Vagina (tissue), 2 donors: ENCODE measurements at regions not wholly inside any gene's neighbourhood (a gene's known extent, or its start where the extent isn't known, plus 50 kb on each side); places are given as distances from the start of the nearest gene placed in this dataset.
"Not testable (repeated sequence)": the region's sequence is repeated elsewhere in the genome, so short reads cannot be mapped to it uniquely, and the experiment has no call there.

Experiments
- DNase-seq, 2 donors: peaks; one replicate each; pipeline ENCODE4 v3.0.0-alpha.2; 2017; ENCODE audit errors: extremely low spot score in 2 of 2
- H3K27ac ChIP-seq: fragments of 200-600 bp; sonication (generic); one replicate; pipeline ENCODE4 v1.5.1; 2019
- H3K27me3 ChIP-seq: fragments of 200-600 bp; sonication (generic); one replicate; pipeline ENCODE4 v1.5.1; 2019
- H3K36me3 ChIP-seq, 2 donors: fragments of 200-600 bp; sonication (generic); one replicate each; pipeline ENCODE4 v1.5.1; 2017 to 2019
- H3K4me1 ChIP-seq: fragments of 200-600 bp; sonication (generic); one replicate; pipeline ENCODE4 v1.5.1; 2019
- H3K4me3 ChIP-seq, 2 donors: fragments of 200-600 bp; sonication (generic); 1 replicate in 1 of 2; 2 replicates in 1 of 2; pipeline ENCODE4 v1.5.1; 2016 to 2019
- H3K9me3 ChIP-seq: fragments of 200-600 bp; sonication (generic); one replicate; pipeline ENCODE4 v1.5.1; 2019
- POLR2A ChIP-seq, 2 donors: fragments of 450-650 bp; IDR thresholded peaks; one replicate each; pipeline ENCODE4 v1.6.1; 2017; ENCODE audit warnings: antibody characterized with exemption in 2 of 2, mild to moderate bottlenecking in 2 of 2, moderate library complexity in 2 of 2
- POLR2AphosphoS5 ChIP-seq, 2 donors: sonication (generic); formaldehyde crosslinking; IDR thresholded peaks; one replicate each; pipeline ENCODE4 v1.9.0; 2017; ENCODE audit warnings: antibody characterized with exemption in 2 of 2, mild to moderate bottlenecking in 2 of 2, low read depth in 1 of 2; ENCODE audit not compliant: insufficient read depth in 1 of 2
- intact Hi-C: fragments of 100-400 bp; cut with DNase I; formaldehyde crosslinking; loops from one replicate; pipeline ENCODE4 v1.15.1; 2023
- TF ChIP-seq, protein P1 (sequence below), 3 experiments: fragments of 450-650 bp in 2 of 3; fragments of 200-600 bp in 1 of 3; sonication (generic) in 1 of 3; IDR thresholded peaks; one replicate each; pipeline ENCODE4 v1.5.1; 2017 to 2019; ENCODE audit warnings: antibody characterized with exemption in 3 of 3, mild to moderate bottlenecking in 2 of 3, moderate library complexity in 2 of 3

DNA sequence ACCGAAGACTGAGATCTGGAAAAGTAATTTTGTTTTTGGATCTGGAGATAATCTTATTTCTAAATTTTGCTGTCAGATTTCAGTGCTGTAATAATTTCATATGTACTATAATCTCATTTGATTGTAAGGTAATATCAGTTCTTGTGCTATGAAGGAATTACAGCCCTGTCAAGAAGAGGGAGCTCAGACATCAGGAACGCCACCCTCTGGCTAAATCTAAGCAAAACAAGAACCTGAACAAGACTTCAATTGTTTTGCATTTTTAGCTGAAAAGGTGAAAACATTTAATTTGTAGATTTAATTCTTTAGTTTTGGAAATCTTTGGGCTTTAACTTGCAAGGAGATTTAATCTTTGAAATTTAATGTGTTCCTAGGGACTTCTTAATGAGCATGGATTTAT is 525.4 kb upstream of the HS3ST1 start:
- H3K4me3 ChIP-seq: no peak overlapping the region
- H3K27ac ChIP-seq: no peak overlapping the region
- no peak for DNase-seq
- intact Hi-C loops: no loop called here
- no peaks in the 10 kb centered on the region for H3K27me3 ChIP-seq
- H3K9me3 ChIP-seq: no peaks in the 10 kb centered on the region
- TF ChIP-seq POLR2AphosphoS5 (IDR thresholded peaks at IDR 0.05; ENCODE audit: insufficient read depth in 1 of 2, low read depth in 1 of 2) (no peak), POLR2A (IDR thresholded peaks at IDR 0.05) (no peak)
- no peaks in the 10 kb centered on the region for H3K36me3 ChIP-seq
- no peaks in the 10 kb centered on the region for H3K4me1 ChIP-seq

DNA sequence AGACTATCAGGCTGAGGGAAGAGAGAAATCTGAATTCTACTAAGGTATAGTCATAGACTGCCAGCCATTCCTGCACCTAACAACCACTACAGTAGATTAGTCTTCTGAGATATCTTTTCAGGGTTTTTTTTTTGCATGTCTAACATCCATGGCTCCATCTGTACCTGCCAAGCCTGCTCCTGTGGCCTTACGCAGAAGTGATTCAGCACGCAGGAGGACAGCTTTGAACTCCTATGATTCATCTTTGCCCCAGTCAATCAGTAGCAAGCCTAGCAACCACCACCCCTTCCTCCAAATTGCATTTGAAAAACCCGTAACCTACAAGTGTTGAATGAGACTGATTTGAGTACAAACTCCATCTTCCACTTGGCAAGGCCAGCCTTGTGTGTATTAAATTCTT is 520.7 kb upstream of the HS3ST1 start:
- intact Hi-C loops: no loop called here
- no peak for DNase-seq
- TF ChIP-seq POLR2AphosphoS5 (IDR thresholded peaks at IDR 0.05; ENCODE audit: insufficient read depth in 1 of 2, low read depth in 1 of 2) (no peak), POLR2A (IDR thresholded peaks at IDR 0.05) (no peak)
- TF ChIP-seq, protein P1, sequence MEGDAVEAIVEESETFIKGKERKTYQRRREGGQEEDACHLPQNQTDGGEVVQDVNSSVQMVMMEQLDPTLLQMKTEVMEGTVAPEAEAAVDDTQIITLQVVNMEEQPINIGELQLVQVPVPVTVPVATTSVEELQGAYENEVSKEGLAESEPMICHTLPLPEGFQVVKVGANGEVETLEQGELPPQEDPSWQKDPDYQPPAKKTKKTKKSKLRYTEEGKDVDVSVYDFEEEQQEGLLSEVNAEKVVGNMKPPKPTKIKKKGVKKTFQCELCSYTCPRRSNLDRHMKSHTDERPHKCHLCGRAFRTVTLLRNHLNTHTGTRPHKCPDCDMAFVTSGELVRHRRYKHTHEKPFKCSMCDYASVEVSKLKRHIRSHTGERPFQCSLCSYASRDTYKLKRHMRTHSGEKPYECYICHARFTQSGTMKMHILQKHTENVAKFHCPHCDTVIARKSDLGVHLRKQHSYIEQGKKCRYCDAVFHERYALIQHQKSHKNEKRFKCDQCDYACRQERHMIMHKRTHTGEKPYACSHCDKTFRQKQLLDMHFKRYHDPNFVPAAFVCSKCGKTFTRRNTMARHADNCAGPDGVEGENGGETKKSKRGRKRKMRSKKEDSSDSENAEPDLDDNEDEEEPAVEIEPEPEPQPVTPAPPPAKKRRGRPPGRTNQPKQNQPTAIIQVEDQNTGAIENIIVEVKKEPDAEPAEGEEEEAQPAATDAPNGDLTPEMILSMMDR (IDR thresholded peaks at IDR 0.05): no peak

DNA sequence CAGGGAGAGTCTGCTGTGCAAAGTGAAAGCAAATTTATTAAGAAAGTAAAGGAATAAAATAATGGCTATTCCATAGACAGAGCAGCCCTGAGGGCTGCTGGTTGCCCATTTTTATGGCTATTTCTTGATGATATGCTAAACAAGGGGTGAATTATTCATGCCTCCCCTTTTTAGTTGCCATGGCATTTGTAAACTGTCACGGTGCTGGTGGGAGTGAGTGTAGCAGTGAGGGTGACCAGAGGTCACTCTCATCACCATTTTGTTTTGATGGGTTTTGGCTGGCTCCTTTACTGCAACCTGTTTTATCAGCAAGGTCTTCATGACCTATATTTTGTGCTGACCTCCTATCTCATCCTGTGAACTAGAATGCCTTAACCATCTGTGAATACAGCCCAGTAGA is 518.9 kb upstream of the HS3ST1 start:
- H3K27me3 ChIP-seq, H3K4me3 ChIP-seq, H3K36me3 ChIP-seq, H3K9me3 ChIP-seq, DNase-seq, H3K4me1 ChIP-seq, H3K27ac ChIP-seq, intact Hi-C loops: not testable (repeated sequence)

More for the DNA sequence above, 520.7 kb upstream of the HS3ST1 start:
- Histone ChIP-seq H3K9me3 (no peaks in the 10 kb centered on the region), H3K36me3 (no peaks in the 10 kb centered on the region), H3K27ac (no peak overlapping the region), H3K27me3 (no peaks in the 10 kb centered on the region), H3K4me3 (no peak overlapping the region), H3K4me1 (no peaks in the 10 kb centered on the region)

DNA sequence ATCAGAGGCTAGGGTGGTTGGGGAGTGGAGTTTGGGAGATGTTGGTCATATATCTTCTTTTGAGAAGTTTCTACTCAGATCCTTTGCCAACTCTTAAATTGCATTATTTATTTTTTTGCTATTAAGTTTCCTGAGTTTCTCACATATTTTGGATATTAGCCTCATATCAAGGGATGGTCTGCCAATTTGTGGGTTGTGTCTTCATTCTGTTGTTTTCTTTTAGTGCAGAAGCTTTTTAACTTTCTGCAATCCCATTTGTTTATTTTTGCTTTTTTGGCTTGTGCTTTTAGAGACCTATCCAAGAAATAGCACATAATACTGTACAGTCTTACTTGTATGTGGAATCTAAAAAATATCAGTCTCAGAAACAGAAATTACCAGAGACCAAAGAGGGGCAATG is 509.2 kb upstream of the HS3ST1 start:
- H3K27me3 ChIP-seq: no peaks in the 10 kb centered on the region
- H3K36me3 ChIP-seq: no peaks in the 10 kb centered on the region
- DNase-seq: no peak
- no peak overlapping the region for H3K4me3 ChIP-seq
- no peak overlapping the region for H3K27ac ChIP-seq
- H3K4me1 ChIP-seq: no peaks in the 10 kb centered on the region
- TF ChIP-seq POLR2AphosphoS5 (IDR thresholded peaks at IDR 0.05; ENCODE audit: insufficient read depth in 1 of 2, low read depth in 1 of 2) (no peak), POLR2A (IDR thresholded peaks at IDR 0.05) (no peak)
- TF ChIP-seq, protein P1 (IDR thresholded peaks at IDR 0.05): no peak
- H3K9me3 ChIP-seq: no peaks in the 10 kb centered on the region
- intact Hi-C loops: no loop called here

DNA sequence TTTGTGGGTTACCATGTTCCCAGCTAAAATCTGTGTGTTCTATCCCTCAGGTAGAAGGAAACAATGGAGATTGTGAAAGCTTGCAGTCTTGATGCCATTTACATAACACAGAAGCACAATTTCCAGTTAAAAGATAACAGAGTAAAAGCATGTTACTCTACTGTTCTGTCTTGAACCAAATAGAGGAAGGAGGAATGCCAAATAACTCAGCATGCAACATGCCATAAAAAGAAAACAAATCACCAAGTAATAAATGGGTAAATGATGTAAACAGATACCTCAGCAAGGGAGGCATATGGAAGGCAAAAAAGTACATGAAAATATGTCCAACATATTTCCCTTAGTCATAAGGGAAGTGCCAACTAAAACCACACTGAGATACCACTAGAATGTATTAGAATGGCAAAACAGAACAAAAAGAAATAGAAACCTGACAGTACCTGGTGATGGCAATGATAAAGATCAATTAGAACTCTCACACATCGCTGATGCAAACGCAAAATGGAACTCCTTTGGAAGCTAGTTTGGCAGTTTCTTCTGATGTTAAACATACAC is 502.6 kb upstream of the HS3ST1 start:
- Histone ChIP-seq H3K9me3 (no peaks in the 10 kb centered on the region), H3K4me1 (no peaks in the 10 kb centered on the region), H3K4me3 (no peak overlapping the region), H3K27me3 (no peaks in the 10 kb centered on the region), H3K27ac (no peak overlapping the region), H3K36me3 (no peaks in the 10 kb centered on the region)
- intact Hi-C loops: no loop called here
- TF ChIP-seq POLR2AphosphoS5 (IDR thresholded peaks at IDR 0.05; ENCODE audit: insufficient read depth in 1 of 2, low read depth in 1 of 2) (no peak), POLR2A (IDR thresholded peaks at IDR 0.05) (no peak)
- TF ChIP-seq, protein P1 (IDR thresholded peaks at IDR 0.05): no peak
- DNase-seq: no peak

DNA sequence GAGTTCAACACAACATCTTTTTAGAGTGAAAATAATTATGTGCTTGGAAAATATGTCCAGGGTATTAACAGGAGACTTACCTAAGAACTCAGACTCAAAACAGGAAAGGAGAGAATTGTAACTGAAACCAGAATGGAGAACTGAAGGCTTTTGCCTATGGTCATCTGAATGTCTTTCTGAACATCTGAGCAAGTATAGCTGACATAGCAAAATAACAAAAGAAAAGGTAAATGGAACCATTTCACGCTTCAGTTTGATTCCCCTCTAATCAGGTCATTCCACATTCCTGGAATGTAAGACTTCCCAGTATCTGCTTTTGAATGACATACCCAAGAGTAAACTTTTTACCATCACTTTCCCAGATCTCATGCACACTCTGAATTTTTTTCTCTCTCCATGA is 500.4 kb upstream of the HS3ST1 start:
- no peak for DNase-seq
- Histone ChIP-seq H3K27me3 (no peaks in the 10 kb centered on the region), H3K4me3 (no peak overlapping the region), H3K27ac (no peak overlapping the region), H3K4me1 (no peaks in the 10 kb centered on the region), H3K9me3 (no peaks in the 10 kb centered on the region), H3K36me3 (no peaks in the 10 kb centered on the region)
- intact Hi-C loops: no loop called here
- no peak for TF ChIP-seq POLR2AphosphoS5 (IDR thresholded peaks at IDR 0.05; ENCODE audit: insufficient read depth in 1 of 2, low read depth in 1 of 2)
- no peak for TF ChIP-seq POLR2A (IDR thresholded peaks at IDR 0.05)
- TF ChIP-seq, protein P1 (IDR thresholded peaks at IDR 0.05): no peak
